ENCODE measurements at regions not wholly inside any gene's neighbourhood (a gene's known extent, or its start where the extent isn't known, plus 50 kb on each side); places are given as distances from the start of the nearest gene placed in this dataset.

DNA sequence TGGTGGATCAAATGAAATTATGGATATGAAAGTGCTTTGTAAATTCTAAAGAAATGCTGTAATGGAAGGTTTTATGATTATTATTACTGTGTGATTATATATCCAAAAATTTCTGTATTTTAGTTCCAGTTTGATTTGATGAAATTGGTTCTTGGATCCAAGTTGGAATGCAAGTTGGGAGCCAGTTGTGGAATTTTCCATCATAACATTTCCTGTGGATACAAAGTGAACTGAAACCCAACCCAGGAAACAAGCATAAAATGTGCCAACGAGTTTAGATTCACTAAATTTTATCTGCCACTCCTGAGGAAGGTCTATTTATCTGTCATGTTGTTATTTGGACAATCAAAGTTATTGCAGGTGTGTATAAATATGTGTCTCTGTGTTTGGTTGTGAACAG lies 131.4 kb upstream of the MDFIC start:
- no peaks in the 10 kb centered on the region for H3K27me3 ChIP-seq
- no peaks in the 10 kb centered on the region for H3K36me3 ChIP-seq
- no peaks in the 10 kb centered on the region for H3K9me3 ChIP-seq
- WGBS, 3 donors: 56 to 57% (median 57%) methylated on average over 1 of the region's 1 CpG
- TF ChIP-seq POLR2A (IDR thresholded peaks at IDR 0.05) (no peak), EP300 (IDR thresholded peaks at IDR 0.05) (no peak), CTCF (IDR thresholded peaks at IDR 0.05) (no peak)
- DNase-seq: no peak
- H3K27ac ChIP-seq: no peak overlapping the region
- no peak overlapping the region for H3K4me3 ChIP-seq
- H3K4me1 ChIP-seq (ENCODE audit: insufficient read depth): no peaks in the 10 kb centered on the region
- intact Hi-C loops (cut with DNase I): no loop called here

GRCh38 chr7:114791771-114792170 lies 130.1 kb upstream of the MDFIC start:
- intact Hi-C loops (cut with DNase I): no loop called here

DNA sequence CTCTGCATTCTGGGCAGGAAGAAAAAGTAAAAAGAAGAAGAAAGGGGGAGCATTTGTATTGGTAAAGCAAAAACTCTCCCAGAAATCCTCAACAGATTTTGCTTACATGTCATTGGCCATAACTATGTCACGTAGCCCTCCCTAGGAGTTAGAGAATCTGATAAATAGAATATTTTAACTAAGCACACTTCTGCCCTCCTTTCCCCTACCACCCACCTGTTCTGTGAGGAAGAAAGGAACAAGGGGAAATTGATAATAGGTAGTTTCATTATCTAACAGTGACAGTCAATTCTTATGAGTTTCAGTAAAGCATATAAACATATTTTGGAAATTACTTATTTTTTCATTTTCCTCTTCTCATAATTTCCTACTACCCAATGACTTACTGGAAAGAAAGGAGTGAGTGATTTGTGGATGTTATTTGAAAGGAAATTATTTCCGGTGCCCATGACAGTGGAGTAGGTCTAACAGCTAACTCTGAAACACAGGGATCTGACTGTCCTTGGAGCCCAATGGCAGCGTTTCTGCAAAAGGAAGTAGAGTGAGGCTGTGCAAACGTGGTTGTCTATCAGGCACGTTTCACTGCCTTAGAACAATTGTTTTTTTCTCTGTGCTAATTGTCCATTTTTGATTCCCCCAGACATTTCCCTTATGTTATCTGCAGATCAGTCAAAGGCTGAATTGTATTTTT lies 128.6 kb upstream of the MDFIC start:
- WGBS, 3 donors: 71 to 75% (median 72%) methylated on average over 5 of the region's 5 CpGs
- Histone ChIP-seq H3K9me3 (no peaks in the 10 kb centered on the region), H3K27me3 (no peaks in the 10 kb centered on the region), H3K4me1 (ENCODE audit: insufficient read depth) (no peaks in the 10 kb centered on the region), H3K4me3 (no peak overlapping the region), H3K36me3 (no peaks in the 10 kb centered on the region), H3K27ac (no peak overlapping the region)
- TF ChIP-seq EP300 (IDR thresholded peaks at IDR 0.05) (no peak), POLR2A (IDR thresholded peaks at IDR 0.05) (no peak), CTCF (IDR thresholded peaks at IDR 0.05) (no peak)
- no peak for DNase-seq
- intact Hi-C loops (cut with DNase I): no loop called here

More at GRCh38 chr7:114791771-114792170, 130.1 kb upstream of the MDFIC start:
- H3K27me3 ChIP-seq: no peaks in the 10 kb centered on the region
- no peak overlapping the region for H3K4me3 ChIP-seq
- H3K9me3 ChIP-seq: no peaks in the 10 kb centered on the region
- H3K27ac ChIP-seq: no peak overlapping the region
- TF ChIP-seq EP300 (IDR thresholded peaks at IDR 0.05): no peak
- TF ChIP-seq POLR2A (IDR thresholded peaks at IDR 0.05): no peak
- no peak for TF ChIP-seq CTCF (IDR thresholded peaks at IDR 0.05)
- DNase-seq: no peak
- H3K4me1 ChIP-seq (ENCODE audit: insufficient read depth): no peaks in the 10 kb centered on the region
- WGBS, 3 donors: 86 to 89% (median 87%) methylated on average over 4 of the region's 4 CpGs
- no peaks in the 10 kb centered on the region for H3K36me3 ChIP-seq

GRCh38 chr7:114795475-114795874 lies 126.4 kb upstream of the MDFIC start:
- H3K27ac ChIP-seq: no peak overlapping the region
- no peaks in the 10 kb centered on the region for H3K4me1 ChIP-seq (ENCODE audit: insufficient read depth)
- no peaks in the 10 kb centered on the region for H3K36me3 ChIP-seq
- no peak overlapping the region for H3K4me3 ChIP-seq
- TF ChIP-seq POLR2A (IDR thresholded peaks at IDR 0.05) (no peak), EP300 (IDR thresholded peaks at IDR 0.05) (no peak), CTCF (IDR thresholded peaks at IDR 0.05) (no peak)
- no peaks in the 10 kb centered on the region for H3K27me3 ChIP-seq
- no peaks in the 10 kb centered on the region for H3K9me3 ChIP-seq
- WGBS, 3 donors: 52 to 63% (median 57%) methylated on average over 2 of the region's 2 CpGs
- DNase-seq: no peak
- intact Hi-C loops (cut with DNase I): no loop called here
